HCT116 (cell line): ENCODE measurements at regions not wholly inside any gene's neighbourhood (a gene's known extent, or its start where the extent isn't known, plus 50 kb on each side); places are given as distances from the start of the nearest gene placed in this dataset.

Source experiments
- ATAC-seq: fragments of 200-7000 bp; cut with Tn5 transposase; 2 replicates; pipeline ENCODE4 v1.9.1; 2020; ENCODE audit warnings: mild to moderate bottlenecking, moderate library complexity
- BruUV-seq: library from RNA; stranded (reverse); fragments of 400-500 nt; replicated peaks from 2 replicates; lab custom pipeline; 2021; lab: Mats Ljungman, UMichigan
- CTCF ChIA-PET: fragments of 300-600 bp; sonication (Branson Sonifier 250); formaldehyde crosslinking; loops from one replicate; lab custom pipeline; 2021; ENCODE audit warnings: antibody characterized with exemption; lab: Charles Lee
- POLR2A ChIA-PET: fragments of 300-600, 350-600 bp; sonication (Branson Sonifier 250); formaldehyde crosslinking; loops from one replicate; lab custom pipeline; 2021; ENCODE audit warnings: antibody characterized with exemption; lab: Charles Lee
- RAD21 ChIA-PET, 2 experiments: fragments of 300-600 bp; sonication (Branson Sonifier 250); formaldehyde crosslinking; loops; one replicate each; lab custom pipeline; 2023; ENCODE audit warnings: low total read pairs in 2 of 2; ENCODE audit not compliant: uncharacterized antibody in 2 of 2, unreplicated experiment in 2 of 2, low non-redundant PET in 1 of 2; lab: Charles Lee
- DNase-seq: peaks from one replicate; pipeline ENCODE4 v3.0.0-alpha.2; 2010; ENCODE audit warnings: low read depth, low spot score
- H2AFZ ChIP-seq: fragments of 200-600 bp; shearing (Covaris generic), sonication (generic); 2 replicates; pipeline ENCODE4 v1.6.1; 2017; ENCODE audit warnings: low read depth, mixed run types, mixed read lengths, antibody characterized with exemption, low read length; ENCODE audit not compliant: poor library complexity, severe bottlenecking
- H3K27ac ChIP-seq: 2 replicates; pipeline ENCODE4 v1.5.1; 2012; ENCODE audit warnings: low read depth, low read length
- H3K27me3 ChIP-seq: fragments of 200-600 bp; sonication (generic); 2 replicates; pipeline ENCODE4 v1.6.1; 2016; ENCODE audit warnings: mixed run types, low read length, mixed read lengths; ENCODE audit not compliant: insufficient read depth
- H3K36me3 ChIP-seq, 2 experiments: fragments of 200-500 bp in 1 of 2; fragments of 200-600 bp in 1 of 2; sonication (Bioruptor generic) in 1 of 2; sonication (generic) in 1 of 2; 2 replicates each; pipeline versions ENCODE4 v1.5.1 to v1.6.1; 2014 to 2016; ENCODE audit warnings: low read length in 2 of 2, inconsistent platforms in 1 of 2, mixed read lengths in 1 of 2, mixed run types in 1 of 2; ENCODE audit not compliant: insufficient read depth in 2 of 2, control insufficient read depth in 1 of 2
- H3K4me1 ChIP-seq, 2 experiments: fragments of 200-600 bp in 1 of 2; sonication (generic) in 1 of 2; 2 replicates each; pipeline versions ENCODE4 v1.5.1 to v1.6.1; 2012 to 2017; ENCODE audit warnings: low read length in 2 of 2, inconsistent platforms in 1 of 2, mild to moderate bottlenecking in 1 of 2, mixed read lengths in 1 of 2, mixed run types in 1 of 2, moderate library complexity in 1 of 2; ENCODE audit not compliant: insufficient read depth in 2 of 2, control insufficient read depth in 1 of 2
- H3K4me2 ChIP-seq: fragments of 200-600 bp; sonication (generic); 2 replicates; pipeline ENCODE4 v1.6.1; 2017; ENCODE audit warnings: mixed run types, low read length, mixed read lengths
- H3K4me3 ChIP-seq, 2 experiments: fragments of 200-600 bp in 1 of 2; sonication (generic) in 1 of 2; replicated peaks in 1 of 2; 2 replicates each; pipeline ENCODE4 v1.5.1; 2011 to 2016; ENCODE audit warnings: low read length in 2 of 2, control low read depth in 1 of 2, low read depth in 1 of 2, mild to moderate bottlenecking in 1 of 2, mixed read lengths in 1 of 2, mixed run types in 1 of 2
- H3K79me2 ChIP-seq: fragments of 200-600 bp; sonication (generic); 2 replicates; pipeline ENCODE4 v1.6.1; 2017; ENCODE audit warnings: mild to moderate bottlenecking, mixed run types, low read length, moderate library complexity, mixed read lengths; ENCODE audit not compliant: insufficient read depth
- H3K9ac ChIP-seq: fragments of 200-600 bp; sonication (generic); 2 replicates; pipeline ENCODE4 v1.6.1; 2016; ENCODE audit warnings: low read length, mixed read lengths
- H3K9me2 ChIP-seq: fragments of 200-600 bp; sonication (generic), shearing (Covaris generic); 2 replicates; pipeline ENCODE4 v1.6.1; 2017; ENCODE audit warnings: mixed run types, mild to moderate bottlenecking, moderate library complexity; ENCODE audit not compliant: insufficient read depth
- H3K9me3 ChIP-seq, 2 experiments: fragments of 200-500 bp in 1 of 2; fragments of 200-600 bp in 1 of 2; sonication (Bioruptor generic) in 1 of 2; sonication (generic) in 1 of 2; 2 replicates each; pipeline ENCODE4 v1.6.1; 2014 to 2017; ENCODE audit warnings: low read length in 2 of 2, mixed read lengths in 2 of 2, inconsistent platforms in 1 of 2, low read depth in 1 of 2, mild to moderate bottlenecking in 1 of 2, mixed run types in 1 of 2, moderate library complexity in 1 of 2; ENCODE audit not compliant: control insufficient read depth in 1 of 2, insufficient read depth in 1 of 2
- H4K20me1 ChIP-seq: fragments of 200-600 bp; sonication (generic), shearing (Covaris generic); 2 replicates; pipeline ENCODE4 v1.6.1; 2017; ENCODE audit warnings: mixed run types, mild to moderate bottlenecking, moderate library complexity; ENCODE audit not compliant: insufficient read depth
- ATF3 ChIP-seq: IDR thresholded peaks from 2 replicates; pipeline ENCODE4 v1.6.1; 2012
- CEBPB ChIP-seq: IDR thresholded peaks from 2 replicates; pipeline ENCODE4 v1.6.1; 2012; ENCODE audit warnings: low read depth
- ELF1 ChIP-seq: IDR thresholded peaks from 2 replicates; pipeline ENCODE4 v1.6.1; 2012; ENCODE audit warnings: low read depth, borderline replicate concordance
- EZH2 ChIP-seq: fragments of 200-600 bp; sonication (generic); IDR thresholded peaks from 2 replicates; pipeline ENCODE4 v1.6.1; 2017; ENCODE audit warnings: antibody characterized with exemption, mixed run types
- EZH2phosphoT487 ChIP-seq: fragments of 200-600 bp; IDR thresholded peaks from 2 replicates; pipeline ENCODE4 v1.6.1; 2018; ENCODE audit warnings: antibody characterized with exemption, borderline replicate concordance
- FOSL1 ChIP-seq: IDR thresholded peaks from 2 replicates; pipeline ENCODE4 v1.6.1; 2012; ENCODE audit warnings: low read depth
- POLR2A ChIP-seq: IDR thresholded peaks from 2 replicates; pipeline ENCODE4 v1.7.0; 2011; ENCODE audit warnings: borderline replicate concordance; ENCODE audit not compliant: insufficient read depth, insufficient read length; ENCODE audit errors: extremely low read depth
- POLR2AphosphoS5 ChIP-seq: IDR thresholded peaks from 2 replicates; pipeline ENCODE4 v1.6.1; 2011; ENCODE audit warnings: mild to moderate bottlenecking, low read depth, low read length, moderate library complexity
- SIN3A ChIP-seq: IDR thresholded peaks from 2 replicates; pipeline ENCODE4 v1.6.1; 2012; ENCODE audit warnings: low read depth
- SP1 ChIP-seq: IDR thresholded peaks from 2 replicates; pipeline ENCODE4 v1.6.1; 2012; ENCODE audit warnings: low read depth
- SRF ChIP-seq: IDR thresholded peaks from 2 replicates; pipeline ENCODE4 v1.6.1; 2012; ENCODE audit warnings: low read depth
- TCF7L2 ChIP-seq: IDR thresholded peaks from 2 replicates; pipeline ENCODE4 v1.7.0; 2011; ENCODE audit warnings: borderline replicate concordance, inconsistent platforms; ENCODE audit not compliant: insufficient read depth, insufficient read length; ENCODE audit errors: extremely low read depth
- YY1 ChIP-seq: IDR thresholded peaks from 2 replicates; pipeline ENCODE4 v1.6.1; 2011; ENCODE audit warnings: low read length, low read depth, moderate library complexity, mild to moderate bottlenecking; ENCODE audit not compliant: insufficient replicate concordance; ENCODE audit errors: extremely low read depth
- ZBTB33 ChIP-seq: IDR thresholded peaks from 2 replicates; pipeline ENCODE4 v1.6.1; 2011; ENCODE audit warnings: mild to moderate bottlenecking, low read length, moderate library complexity; ENCODE audit not compliant: insufficient replicate concordance; ENCODE audit errors: extremely low read depth
- ZFX ChIP-seq: fragments of 450-650 bp; IDR thresholded peaks from 2 replicates; pipeline ENCODE4 v1.6.1; 2017
- ZNF274 ChIP-seq: fragments of 200-500 bp; sonication (Bioruptor generic); IDR thresholded peaks from 2 replicates; pipeline ENCODE4 v1.6.1; 2014; ENCODE audit warnings: mild to moderate bottlenecking, low read depth, low read length, inconsistent platforms
- intact Hi-C: fragments of 100-400 bp; cut with micrococcal nuclease; formaldehyde crosslinking; loops from 2 replicates; pipeline ENCODE4 v1.10.0; 2022
- TF ChIP-seq, protein P1 (sequence below): IDR thresholded peaks from 2 replicates; pipeline ENCODE4 v1.6.1; 2012

- H2AFZ ChIP-seq: no peak overlapping the region
- H3K9me3 ChIP-seq: peaks cover 6 to 9% of the 10 kb centered on the region in 2 experiments; a peak in 2 of 4 replicates
Observed at GRCh38 chr6:92762443-92763273, 656.7 kb downstream of the EPHA7 start.

More at GRCh38 chr6:92762443-92763273, 656.7 kb downstream of the EPHA7 start:
- Histone ChIP-seq H3K36me3 (no peaks in the 10 kb centered on the region), H4K20me1 (no peaks in the 10 kb centered on the region), H3K9me2 (no peaks in the 10 kb centered on the region), H3K79me2 (no peaks in the 10 kb centered on the region), H3K4me3 (no peak overlapping the region), H3K4me2 (no peak overlapping the region), H3K4me1 (no peaks in the 10 kb centered on the region), H3K27ac (no peak overlapping the region), H3K27me3 (no peaks in the 10 kb centered on the region), H3K9ac (no peak overlapping the region)
- ATAC-seq (no peak), DNase-seq (no peak)
- TF ChIP-seq ZNF274 (no peak), ATF3 (no peak), POLR2AphosphoS5 (no peak), POLR2A (no peak), EZH2 (no peak), FOSL1 (no peak), ZBTB33 (no peak), SP1 (no peak), SIN3A (no peak), ELF1 (no peak), SRF (no peak), TCF7L2 (no peak), ZFX (no peak), EZH2phosphoT487 (no peak), YY1 (no peak), CEBPB (no peak)
- TF ChIP-seq, protein P1, sequence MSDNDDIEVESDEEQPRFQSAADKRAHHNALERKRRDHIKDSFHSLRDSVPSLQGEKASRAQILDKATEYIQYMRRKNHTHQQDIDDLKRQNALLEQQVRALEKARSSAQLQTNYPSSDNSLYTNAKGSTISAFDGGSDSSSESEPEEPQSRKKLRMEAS: no peak
- ChIA-PET POLR2A (no interaction called here), CTCF (no interaction called here), RAD21 (no interaction called here)
- intact Hi-C loops: no loop called here
- no TSS peak for BruUV-seq
